HG03159 (cell line): ENCODE measurements at regions not wholly inside any gene's neighbourhood (a gene's known extent, or its start where the extent isn't known, plus 50 kb on each side); places are given as distances from the start of the nearest gene placed in this dataset.
"Not testable (repeated sequence)": the region's sequence is repeated elsewhere in the genome, so short reads cannot be mapped to it uniquely, and the experiment has no call there.

ENCODE experiments used
- ATAC-seq: cut with Tn5 transposase; IDR thresholded peaks from one replicate; pipeline ENCODE4 v1.9.1; 2021; ENCODE audit warnings: mild to moderate bottlenecking, moderate library complexity; ENCODE audit not compliant: unreplicated experiment

GRCh38 chr5:15344954-15345353, 155.0 kb upstream of the FBXL7 start:
- no peak for ATAC-seq

GRCh38 chr5:15338546-15338945, 161.4 kb upstream of the FBXL7 start:
- ATAC-seq = no peak

GRCh38 chr5:15334551-15335266, 165.3 kb upstream of the FBXL7 start:
- no peak for ATAC-seq

GRCh38 chr5:15333091-15333490, 166.9 kb upstream of the FBXL7 start:
- ATAC-seq = no peak

GRCh38 chr5:15326932-15327331, 173.0 kb upstream of the FBXL7 start:
- ATAC-seq = no peak

GRCh38 chr5:15326471-15326870, 173.5 kb upstream of the FBXL7 start:
- no peak for ATAC-seq

- ATAC-seq = no peak
Observed at GRCh38 chr5:15322421-15322820, 177.6 kb upstream of the FBXL7 start.

GRCh38 chr5:15321776-15322175, 178.2 kb upstream of the FBXL7 start:
- no peak for ATAC-seq

GRCh38 chr5:15320871-15321270, 179.1 kb upstream of the FBXL7 start:
- no peak for ATAC-seq

GRCh38 chr5:15304914-15305834, 194.8 kb upstream of the FBXL7 start:
- ATAC-seq = no peak

GRCh38 chr5:15304066-15304731, 195.8 kb upstream of the FBXL7 start:
- no peak for ATAC-seq

GRCh38 chr5:15300141-15300540, 199.8 kb upstream of the FBXL7 start:
- ATAC-seq = no peak

- ATAC-seq = no peak
Observed at GRCh38 chr5:15290953-15291352, 209.0 kb upstream of the FBXL7 start.

- ATAC-seq = no peak
Observed at GRCh38 chr5:15286650-15287049, 213.3 kb upstream of the FBXL7 start.

- no peak for ATAC-seq
Observed at GRCh38 chr5:15285901-15286583, 213.9 kb upstream of the FBXL7 start.

- no peak for ATAC-seq
Observed at GRCh38 chr5:15284706-15285105, 215.3 kb upstream of the FBXL7 start.

GRCh38 chr5:15283076-15283475, 216.9 kb upstream of the FBXL7 start:
- no peak for ATAC-seq

- ATAC-seq = no peak
Observed at GRCh38 chr5:15282611-15283010, 217.4 kb upstream of the FBXL7 start.

- not testable (repeated sequence) for ATAC-seq
Observed at GRCh38 chr5:15271596-15271995, 228.4 kb upstream of the FBXL7 start.

- no peak for ATAC-seq
Observed at GRCh38 chr5:15267966-15268365, 232.0 kb upstream of the FBXL7 start.

- no peak for ATAC-seq
Observed at GRCh38 chr5:15266841-15267240, 233.1 kb upstream of the FBXL7 start.
